ENCODE measurements at regions not wholly inside any gene's neighbourhood (a gene's known extent, or its start where the extent isn't known, plus 50 kb on each side); places are given as distances from the start of the nearest gene placed in this dataset.

DNA sequence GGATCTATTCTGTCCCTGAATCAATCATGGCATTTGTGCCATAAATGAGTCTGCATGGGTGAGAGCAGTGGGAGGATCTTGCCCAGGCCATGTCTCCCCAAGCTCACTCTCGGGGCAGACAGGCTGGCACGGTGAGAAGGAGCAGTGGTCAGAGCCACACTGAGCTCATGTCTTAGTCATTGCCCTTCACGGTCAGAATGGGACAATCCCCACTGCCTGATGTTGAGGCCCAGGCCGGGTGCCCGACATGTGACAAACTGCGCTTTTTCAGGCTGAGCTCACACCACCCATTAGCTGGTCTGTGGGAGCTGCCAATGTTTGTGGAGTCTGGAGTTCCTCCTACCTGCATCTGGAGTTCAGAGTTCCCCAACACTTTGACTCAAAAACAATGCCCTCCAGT lies 481.9 kb downstream of the COG6 start:
- no peaks in the 10 kb centered on the region for H3K4me1 ChIP-seq
- TF ChIP-seq, protein P1, sequence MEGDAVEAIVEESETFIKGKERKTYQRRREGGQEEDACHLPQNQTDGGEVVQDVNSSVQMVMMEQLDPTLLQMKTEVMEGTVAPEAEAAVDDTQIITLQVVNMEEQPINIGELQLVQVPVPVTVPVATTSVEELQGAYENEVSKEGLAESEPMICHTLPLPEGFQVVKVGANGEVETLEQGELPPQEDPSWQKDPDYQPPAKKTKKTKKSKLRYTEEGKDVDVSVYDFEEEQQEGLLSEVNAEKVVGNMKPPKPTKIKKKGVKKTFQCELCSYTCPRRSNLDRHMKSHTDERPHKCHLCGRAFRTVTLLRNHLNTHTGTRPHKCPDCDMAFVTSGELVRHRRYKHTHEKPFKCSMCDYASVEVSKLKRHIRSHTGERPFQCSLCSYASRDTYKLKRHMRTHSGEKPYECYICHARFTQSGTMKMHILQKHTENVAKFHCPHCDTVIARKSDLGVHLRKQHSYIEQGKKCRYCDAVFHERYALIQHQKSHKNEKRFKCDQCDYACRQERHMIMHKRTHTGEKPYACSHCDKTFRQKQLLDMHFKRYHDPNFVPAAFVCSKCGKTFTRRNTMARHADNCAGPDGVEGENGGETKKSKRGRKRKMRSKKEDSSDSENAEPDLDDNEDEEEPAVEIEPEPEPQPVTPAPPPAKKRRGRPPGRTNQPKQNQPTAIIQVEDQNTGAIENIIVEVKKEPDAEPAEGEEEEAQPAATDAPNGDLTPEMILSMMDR (IDR thresholded peaks at IDR 0.05) = no peak
- no peak overlapping the region for H3K9ac ChIP-seq (ENCODE audit: low read depth in 2 of 2, low read length in 2 of 2)
- H3K27ac ChIP-seq = no peak overlapping the region
- DNase-seq = no peak
- H3K4me3 ChIP-seq = no peak overlapping the region
- H3K27me3 ChIP-seq = no peaks in the 10 kb centered on the region
- intact Hi-C loops (cut with DNase I) = no loop called here
- no peaks in the 10 kb centered on the region for H3K36me3 ChIP-seq
- no peaks in the 10 kb centered on the region for H3K9me3 ChIP-seq

DNA sequence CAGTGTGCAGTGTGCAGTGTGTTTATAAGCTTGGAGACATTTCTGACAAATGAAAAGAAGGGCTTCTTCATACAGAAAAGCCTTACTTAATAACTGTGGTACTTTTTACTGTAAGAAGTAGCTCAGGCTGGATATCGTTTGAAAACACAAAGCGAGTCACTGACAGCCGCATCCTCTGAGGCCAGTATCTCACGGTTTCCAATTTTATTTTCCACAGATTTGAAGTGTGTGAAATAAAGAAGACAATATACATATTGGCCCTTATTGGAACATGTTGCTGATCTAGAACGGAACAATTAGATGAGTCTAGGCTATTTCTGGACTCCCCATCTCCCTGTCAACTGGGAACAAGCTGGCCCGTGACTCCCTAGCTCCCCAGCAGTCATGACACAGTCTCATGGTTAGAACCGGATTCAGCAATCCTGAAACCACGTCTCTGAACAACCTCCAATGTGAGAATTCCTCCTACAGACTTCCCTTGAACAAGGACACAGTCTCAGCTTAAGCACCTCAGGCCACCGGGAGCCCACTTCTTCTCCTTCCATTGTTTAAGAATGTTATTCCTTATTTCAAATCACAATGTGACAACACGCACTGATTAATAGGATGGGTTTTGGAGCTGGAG lies 484.5 kb downstream of the COG6 start:
- Histone ChIP-seq H3K27ac (no peak overlapping the region), H3K4me1 (no peaks in the 10 kb centered on the region), H3K9me3 (no peaks in the 10 kb centered on the region), H3K4me3 (no peak overlapping the region), H3K9ac (ENCODE audit: low read depth in 2 of 2, low read length in 2 of 2) (no peak overlapping the region), H3K27me3 (no peaks in the 10 kb centered on the region), H3K36me3 (no peaks in the 10 kb centered on the region)
- TF ChIP-seq, protein P1 (IDR thresholded peaks at IDR 0.05) = no peak
- DNase-seq = no peak
- intact Hi-C loops (cut with DNase I) = no loop called here

DNA sequence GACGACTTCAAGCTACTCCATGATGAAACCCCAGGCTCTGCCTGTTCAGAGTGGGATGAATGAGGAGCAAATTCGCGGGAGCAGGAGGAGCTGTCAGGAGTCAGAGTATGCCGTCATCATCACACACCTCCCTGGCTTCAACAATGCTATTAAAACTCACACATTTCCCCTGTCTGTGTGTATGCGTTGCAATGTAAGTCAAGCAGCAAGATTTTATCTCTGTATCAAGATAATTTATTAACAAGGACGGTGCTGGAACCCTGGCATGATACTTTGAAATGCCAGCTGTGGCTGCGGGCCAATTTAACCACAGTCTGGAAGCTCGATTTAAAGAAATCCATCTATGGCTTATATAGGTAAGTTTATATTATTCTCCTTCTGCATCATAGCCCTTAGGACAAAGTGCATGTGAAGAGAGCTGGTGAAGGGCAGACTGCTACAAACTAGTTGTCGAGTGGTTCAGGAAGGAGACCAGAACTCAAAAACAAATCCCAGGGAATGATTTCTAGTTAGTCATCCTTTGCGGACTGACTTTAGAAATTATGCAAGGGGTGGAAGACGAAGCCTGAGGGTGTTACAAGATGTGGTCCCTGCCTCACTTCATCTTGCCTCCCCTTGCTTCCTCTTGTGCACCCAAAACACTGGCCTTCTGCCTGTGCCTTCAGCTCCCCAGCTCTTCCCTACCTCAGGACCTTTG lies 486.5 kb downstream of the COG6 start:
- H3K4me1 ChIP-seq = no peaks in the 10 kb centered on the region
- no peak overlapping the region for H3K9ac ChIP-seq (ENCODE audit: low read depth in 2 of 2, low read length in 2 of 2)
- no peaks in the 10 kb centered on the region for H3K36me3 ChIP-seq
- H3K9me3 ChIP-seq = no peaks in the 10 kb centered on the region
- TF ChIP-seq, protein P1 (IDR thresholded peaks at IDR 0.05) = no peak
- no peak overlapping the region for H3K27ac ChIP-seq
- intact Hi-C loops (cut with DNase I) = no loop called here
- DNase-seq = no peak
- H3K27me3 ChIP-seq = no peaks in the 10 kb centered on the region
- H3K4me3 ChIP-seq = no peak overlapping the region

DNA sequence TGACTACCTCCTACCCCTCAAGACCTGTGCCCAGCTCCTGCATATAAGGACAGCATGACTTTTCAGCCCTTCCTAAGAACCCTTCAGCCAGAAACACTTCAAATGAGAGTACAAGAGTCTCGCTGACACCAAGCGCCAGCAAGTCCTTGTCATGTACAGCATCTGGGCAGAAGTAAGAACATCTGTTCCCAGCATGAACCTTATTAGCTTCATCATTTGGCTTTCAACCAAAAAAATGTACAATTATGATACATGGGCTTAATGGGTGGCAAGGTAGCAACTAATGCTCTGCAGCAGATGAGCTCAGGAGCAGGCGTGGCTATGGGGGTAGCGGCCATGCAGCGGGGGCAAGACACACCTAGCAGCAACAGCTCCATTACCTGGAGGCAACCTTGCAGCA lies 487.6 kb downstream of the COG6 start:
- intact Hi-C loops (cut with DNase I) = no loop called here
- Histone ChIP-seq H3K4me1 (no peaks in the 10 kb centered on the region), H3K27ac (no peak overlapping the region), H3K9ac (ENCODE audit: low read depth in 2 of 2, low read length in 2 of 2) (no peak overlapping the region), H3K27me3 (no peaks in the 10 kb centered on the region), H3K9me3 (no peaks in the 10 kb centered on the region), H3K4me3 (no peak overlapping the region), H3K36me3 (no peaks in the 10 kb centered on the region)
- DNase-seq = no peak
- TF ChIP-seq, protein P1 (IDR thresholded peaks at IDR 0.05) = no peak

DNA sequence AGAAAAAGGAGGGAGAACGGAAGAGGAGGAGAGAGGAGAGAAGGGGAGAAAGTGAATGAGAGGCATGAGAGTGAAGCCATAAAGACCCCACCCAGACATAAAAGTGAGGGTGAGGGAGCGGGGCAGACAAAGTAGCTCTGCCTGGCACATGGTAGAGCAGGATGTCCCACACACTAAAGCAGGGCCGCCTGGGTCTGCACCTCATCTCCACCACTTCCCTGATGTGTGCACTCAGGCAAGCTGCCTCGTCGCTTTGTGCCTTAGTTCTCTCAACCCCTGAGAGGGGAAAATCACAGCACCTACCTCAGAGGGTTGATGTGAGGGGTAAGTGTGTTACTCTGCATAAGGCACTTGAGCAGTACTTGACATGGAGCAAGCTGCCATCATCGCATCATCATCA lies 488.1 kb downstream of the COG6 start:
- no peak for DNase-seq
- intact Hi-C loops (cut with DNase I) = no loop called here
- Histone ChIP-seq H3K4me3 (no peak overlapping the region), H3K4me1 (no peaks in the 10 kb centered on the region), H3K36me3 (no peaks in the 10 kb centered on the region), H3K27ac (no peak overlapping the region), H3K27me3 (no peaks in the 10 kb centered on the region), H3K9me3 (no peaks in the 10 kb centered on the region), H3K9ac (ENCODE audit: low read depth in 2 of 2, low read length in 2 of 2) (no peak overlapping the region)
- TF ChIP-seq, protein P1 (IDR thresholded peaks at IDR 0.05) = no peak

Data from colonic mucosa (tissue), 4 donors.